H9 (cell line): ENCODE measurements at regions not wholly inside any gene's neighbourhood (a gene's known extent, or its start where the extent isn't known, plus 50 kb on each side); places are given as distances from the start of the nearest gene placed in this dataset.

Experiments used
- DNase-seq: peaks from one replicate; pipeline ENCODE4 v3.0.0-alpha.2; 2017
- H2AFZ ChIP-seq: one replicate; pipeline ENCODE4 v1.6.1; 2013; ENCODE audit warnings: mild to moderate bottlenecking, low read length, control low read depth, moderate library complexity
- H2AK5ac ChIP-seq: 2 replicates; pipeline ENCODE4 v1.6.1; 2013; ENCODE audit warnings: low read length, control low read depth, mixed read lengths; ENCODE audit not compliant: insufficient read length
- H2BK120ac ChIP-seq: one replicate; pipeline ENCODE4 v1.6.1; 2013; ENCODE audit warnings: low read depth, mild to moderate bottlenecking, low read length, control low read depth, inconsistent platforms; ENCODE audit not compliant: poor library complexity, severe bottlenecking
- H2BK12ac ChIP-seq: 2 replicates; pipeline ENCODE4 v1.6.1; 2013; ENCODE audit warnings: low read length, control low read depth, mixed read lengths, low read depth; ENCODE audit not compliant: insufficient read length
- H2BK15ac ChIP-seq: 2 replicates; pipeline ENCODE4 v1.6.1; 2013; ENCODE audit warnings: low read depth, low read length, control low read depth
- H2BK20ac ChIP-seq: one replicate; pipeline ENCODE4 v1.6.1; 2013; ENCODE audit warnings: low read depth, mild to moderate bottlenecking, low read length, control low read depth, inconsistent platforms; ENCODE audit not compliant: poor library complexity, severe bottlenecking
- H2BK5ac ChIP-seq: 2 replicates; pipeline ENCODE4 v1.6.1; 2013; ENCODE audit warnings: low read length, control low read depth, mixed read lengths; ENCODE audit not compliant: insufficient read length
- H3K14ac ChIP-seq: 2 replicates; pipeline ENCODE4 v1.6.1; 2013; ENCODE audit warnings: low read length, control low read depth; ENCODE audit not compliant: insufficient read depth
- H3K18ac ChIP-seq: 2 replicates; pipeline ENCODE4 v1.6.1; 2013; ENCODE audit warnings: low read depth, mild to moderate bottlenecking, mixed read lengths, low read length, control low read depth; ENCODE audit not compliant: insufficient read length
- H3K23ac ChIP-seq: 2 replicates; pipeline ENCODE4 v1.6.1; 2013; ENCODE audit warnings: low read length, control low read depth, mixed read lengths, low read depth; ENCODE audit not compliant: insufficient read length
- H3K23me2 ChIP-seq: 2 replicates; pipeline ENCODE4 v1.6.1; 2013; ENCODE audit warnings: low read depth, mild to moderate bottlenecking, mixed read lengths, low read length, control low read depth; ENCODE audit not compliant: insufficient read length, poor library complexity, severe bottlenecking
- H3K27ac ChIP-seq: 2 replicates; pipeline ENCODE4 v1.5.1; 2013; ENCODE audit warnings: low read length, control low read depth, mixed read lengths, low read depth; ENCODE audit not compliant: insufficient read length
- H3K27me3 ChIP-seq: 2 replicates; pipeline ENCODE4 v1.6.1; 2013; ENCODE audit warnings: low read length, control low read depth, inconsistent platforms; ENCODE audit not compliant: insufficient read depth
- H3K4ac ChIP-seq: 2 replicates; pipeline ENCODE4 v1.6.1; 2013; ENCODE audit warnings: low read depth, mild to moderate bottlenecking, control low read depth, inconsistent platforms, low read length, moderate library complexity
- H3K4me1 ChIP-seq: 2 replicates; pipeline ENCODE4 v1.6.1; 2013; ENCODE audit warnings: low read length, control low read depth, inconsistent platforms; ENCODE audit not compliant: insufficient read depth
- H3K4me2 ChIP-seq: 2 replicates; pipeline ENCODE4 v1.6.1; 2013; ENCODE audit warnings: low read length, control low read depth, mixed read lengths; ENCODE audit not compliant: insufficient read length, insufficient read depth
- H3K56ac ChIP-seq: 2 replicates; pipeline ENCODE4 v1.6.1; 2013; ENCODE audit warnings: low read depth, mild to moderate bottlenecking, mixed read lengths, low read length, control low read depth; ENCODE audit not compliant: insufficient read length
- H3K79me1 ChIP-seq: 2 replicates; pipeline ENCODE4 v1.6.1; 2013; ENCODE audit warnings: low read depth, mild to moderate bottlenecking, moderate library complexity, low read length, control low read depth, inconsistent platforms; ENCODE audit not compliant: insufficient read depth, poor library complexity, severe bottlenecking
- H3K79me2 ChIP-seq: 2 replicates; pipeline ENCODE4 v1.6.1; 2013; ENCODE audit warnings: low read length, control low read depth, inconsistent platforms; ENCODE audit not compliant: insufficient read depth
- H3K9ac ChIP-seq: 2 replicates; pipeline ENCODE4 v1.6.1; 2013; ENCODE audit warnings: low read length, control low read depth, mixed read lengths; ENCODE audit not compliant: insufficient read length; ENCODE audit errors: extremely low read depth
- H3K9me3 ChIP-seq: one replicate; pipeline ENCODE4 v1.6.1; 2013; ENCODE audit warnings: low read depth, low read length, inconsistent platforms; ENCODE audit not compliant: control insufficient read depth
- H3T11ph ChIP-seq: one replicate; pipeline ENCODE4 v1.6.1; 2013; ENCODE audit warnings: mild to moderate bottlenecking, low read length, control low read depth, inconsistent platforms
- H4K20me1 ChIP-seq: one replicate; pipeline ENCODE4 v1.6.1; 2013; ENCODE audit not compliant: control insufficient read depth, insufficient read length, insufficient read depth
- H4K5ac ChIP-seq: 2 replicates; pipeline ENCODE4 v1.6.1; 2013; ENCODE audit warnings: low read depth, mild to moderate bottlenecking, mixed read lengths, low read length, control low read depth; ENCODE audit not compliant: insufficient read length
- H4K8ac ChIP-seq: replicated peaks from 2 replicates; pipeline ENCODE4 v1.6.1; 2013; ENCODE audit warnings: low read length, control low read depth, mixed read lengths, low read depth; ENCODE audit not compliant: insufficient read length
- H4K91ac ChIP-seq: 2 replicates; pipeline ENCODE4 v1.6.1; 2013; ENCODE audit warnings: low read depth, mild to moderate bottlenecking, moderate library complexity, mixed read lengths, low read length, control low read depth; ENCODE audit not compliant: insufficient read length
- H3K27ac Mint-ChIP-seq, 3 experiments: 2 replicates in 2 of 3; 3 replicates in 1 of 3; pipeline ENCODE4 v1.8.0; 2020 to 2021; ENCODE audit warnings: mixed read lengths in 3 of 3, mild to moderate bottlenecking in 1 of 3, moderate library complexity in 1 of 3
- H3K27me3 Mint-ChIP-seq: 2 replicates; pipeline ENCODE4 v1.8.0; 2021; ENCODE audit warnings: low read depth, mild to moderate bottlenecking, moderate library complexity, mixed read lengths
- H3K36me3 Mint-ChIP-seq, 3 experiments: 2 replicates in 2 of 3; 3 replicates in 1 of 3; pipeline ENCODE4 v1.8.0; 2020 to 2021; ENCODE audit warnings: low read depth in 3 of 3, mixed read lengths in 3 of 3; ENCODE audit not compliant: insufficient read depth in 1 of 3
- H3K4me1 Mint-ChIP-seq, 2 experiments: 2 replicates each; pipeline ENCODE4 v1.8.0; 2020; ENCODE audit warnings: mixed read lengths in 2 of 2
- H3K4me3 Mint-ChIP-seq, 2 experiments: 2 replicates in 1 of 2; 3 replicates in 1 of 2; pipeline ENCODE4 v1.8.0; 2020 to 2021; ENCODE audit warnings: mild to moderate bottlenecking in 2 of 2, mixed read lengths in 2 of 2, moderate library complexity in 1 of 2
- H3K9me3 Mint-ChIP-seq, 2 experiments: 2 replicates in 1 of 2; 3 replicates in 1 of 2; pipeline ENCODE4 v1.8.0; 2020; ENCODE audit warnings: mild to moderate bottlenecking in 2 of 2, mixed read lengths in 2 of 2, moderate library complexity in 1 of 2
- WGBS: extraction: QIAGEN DNeasy Blood & Tissue Kit; methylation state at CpG from one replicate; pipeline ENCODE4 v1.1.7; 2013; ENCODE audit warnings: missing lambda C conversion rate, low lambda C conversion rate, mixed read lengths; ENCODE audit not compliant: insufficient read length; ENCODE audit errors: extremely low coverage; 5-methylcytosine and 5-hydroxymethylcytosine counted together
- TF ChIP-seq, protein P1 (sequence below): fragments of 200-600 bp; sonication (generic); conservative IDR thresholded peaks from 3 replicates; pipeline ENCODE4 v1.8.0; 2021; ENCODE audit warnings: antibody characterized with exemption, mild to moderate bottlenecking

- no peak overlapping the region for H3K4me3 Mint-ChIP-seq
- Histone ChIP-seq H3K14ac (no peak overlapping the region), H4K20me1 (no peaks in the 10 kb centered on the region), H3K18ac (no peak overlapping the region), H3K23me2 (no peaks in the 10 kb centered on the region), H3K27ac (no peak overlapping the region), H3K79me1 (no peaks in the 10 kb centered on the region), H3K4ac (no peak overlapping the region), H2BK5ac (no peak overlapping the region), H3K56ac (no peak overlapping the region), H3K79me2 (no peaks in the 10 kb centered on the region), H2BK15ac (no peak overlapping the region), H3K27me3 (no peaks in the 10 kb centered on the region), H2AK5ac (no peak overlapping the region), H4K8ac (no peak overlapping the region), H3T11ph (no peak overlapping the region), H3K23ac (no peak overlapping the region), H4K91ac (no peak overlapping the region), H2AFZ (no peak overlapping the region), H4K5ac (no peak overlapping the region), H3K4me2 (no peak overlapping the region), H3K9ac (no peak overlapping the region), H2BK12ac (no peak overlapping the region), H2BK20ac (no peak overlapping the region), H2BK120ac (no peak overlapping the region), H3K9me3 (no peaks in the 10 kb centered on the region), H3K4me1 (no peaks in the 10 kb centered on the region; the same call in 1 of the 2 replicates)
- TF ChIP-seq, protein P1, sequence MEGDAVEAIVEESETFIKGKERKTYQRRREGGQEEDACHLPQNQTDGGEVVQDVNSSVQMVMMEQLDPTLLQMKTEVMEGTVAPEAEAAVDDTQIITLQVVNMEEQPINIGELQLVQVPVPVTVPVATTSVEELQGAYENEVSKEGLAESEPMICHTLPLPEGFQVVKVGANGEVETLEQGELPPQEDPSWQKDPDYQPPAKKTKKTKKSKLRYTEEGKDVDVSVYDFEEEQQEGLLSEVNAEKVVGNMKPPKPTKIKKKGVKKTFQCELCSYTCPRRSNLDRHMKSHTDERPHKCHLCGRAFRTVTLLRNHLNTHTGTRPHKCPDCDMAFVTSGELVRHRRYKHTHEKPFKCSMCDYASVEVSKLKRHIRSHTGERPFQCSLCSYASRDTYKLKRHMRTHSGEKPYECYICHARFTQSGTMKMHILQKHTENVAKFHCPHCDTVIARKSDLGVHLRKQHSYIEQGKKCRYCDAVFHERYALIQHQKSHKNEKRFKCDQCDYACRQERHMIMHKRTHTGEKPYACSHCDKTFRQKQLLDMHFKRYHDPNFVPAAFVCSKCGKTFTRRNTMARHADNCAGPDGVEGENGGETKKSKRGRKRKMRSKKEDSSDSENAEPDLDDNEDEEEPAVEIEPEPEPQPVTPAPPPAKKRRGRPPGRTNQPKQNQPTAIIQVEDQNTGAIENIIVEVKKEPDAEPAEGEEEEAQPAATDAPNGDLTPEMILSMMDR = no peak
- peaks cover 12 to 14% of the 10 kb centered on the region in 2 experiments for H3K4me1 Mint-ChIP-seq
- no peaks in the 10 kb centered on the region for H3K27me3 Mint-ChIP-seq
- no peaks in the 10 kb centered on the region for H3K9me3 Mint-ChIP-seq
- WGBS = no CpG with 5 or more reads among the region's 2 CpGs
- DNase-seq = no peak
- no peaks in the 10 kb centered on the region for H3K36me3 Mint-ChIP-seq
- H3K27ac Mint-ChIP-seq = no peak overlapping the region
Measured at GRCh38 chr17:71330099-71330375, 790.8 kb upstream of the SOX9 start.
